Heart left ventricle (tissue), 13 donors: ENCODE measurements at regions not wholly inside any gene's neighbourhood (a gene's known extent, or its start where the extent isn't known, plus 50 kb on each side); places are given as distances from the start of the nearest gene placed in this dataset.

Experiments
- CTCF ChIP-seq, 12 donors: fragments of 200-600 bp; sonication (generic) in 4 of 12; IDR thresholded peaks; one replicate each; pipeline versions ENCODE4 v1.5.0 to v1.8.0; 2018 to 2022; ENCODE audit warnings: antibody characterized with exemption in 12 of 12, mild to moderate bottlenecking in 5 of 12
- POLR2A ChIP-seq, 2 donors: fragments of 450-650 bp; IDR thresholded peaks; one replicate each; pipeline ENCODE4 v1.6.1; 2017; ENCODE audit warnings: antibody characterized with exemption in 2 of 2, mild to moderate bottlenecking in 2 of 2, moderate library complexity in 2 of 2
- donor health status: ischemic (EF 13 %, LVEDD 7.1; RV severe dilation, severe dysfunction).
- donor health status: DM: no; HTN: yes; CAD: no.
- donor health status: DM: no; HTN: no; CAD: no.
- donor health status: ischemic (EF 25% LVEDD 6.9; RV normal size, moderate dysfunction).
- donor health status: ischemic (EF 25% LVEDD 5.7; RV mildly dilated, moderate dysfunction).
- donor health status: ischemic (EF 35%, LVEDD 5.7; RV mildly dilated, moderate dysfunction).
- donor health status: nonischemic (EF 11% LVEDD 7.7; RV severe dilation, severe dysfunction).
- donor health status: DM: yes; HTN: yes; CAD: no.
- donor health status: PGD.
- donor health status: ischemic (EF 29% LVEDD 5.4; RV normal size, mild dysfunction).
- donor health status: nonischemic (EF 23%, LVEDD 6.1; RV moderate dilation, normal function).

DNA sequence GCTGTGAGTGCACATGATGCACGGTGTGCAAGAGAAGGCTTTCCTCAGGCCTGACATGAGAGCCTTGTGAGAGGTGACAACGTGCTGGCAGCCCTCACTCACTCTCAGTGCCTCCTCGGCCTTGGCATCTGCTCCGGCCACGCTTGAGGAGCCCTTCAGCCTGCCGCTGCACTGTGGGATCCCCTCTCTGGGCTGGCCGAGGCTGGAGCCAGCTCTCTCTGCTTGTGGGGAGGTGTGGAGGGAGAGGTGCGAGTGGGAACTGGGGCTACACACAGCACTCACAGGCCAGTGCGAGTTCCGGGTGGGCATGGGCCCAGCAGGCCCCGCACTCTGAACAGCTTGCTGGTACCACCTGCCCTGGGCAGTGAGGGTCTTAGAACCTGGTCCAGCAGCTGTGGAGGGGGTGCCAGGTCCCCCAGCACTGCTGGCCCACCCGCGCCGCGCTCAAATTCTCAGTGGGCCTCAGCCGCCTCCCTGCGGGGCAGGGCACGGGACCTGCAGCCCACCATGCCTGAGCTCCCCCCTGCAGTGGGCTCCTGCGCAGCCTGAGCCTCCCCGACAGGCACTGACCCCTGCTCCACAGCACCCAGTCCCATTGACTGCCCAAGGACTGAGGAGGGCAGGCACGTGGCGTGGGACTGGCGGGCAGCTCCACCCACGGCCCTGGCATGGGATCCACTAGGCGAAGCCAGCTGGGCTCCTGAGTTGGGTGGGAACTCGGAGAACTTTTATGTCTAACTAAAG lies 74.9 kb upstream of the BMP5 start:
- TF ChIP-seq CTCF (IDR thresholded peaks at IDR 0.05) (no peak), POLR2A (IDR thresholded peaks at IDR 0.05) (no peak)
